Testis (tissue), 2 donors: ENCODE measurements at regions not wholly inside any gene's neighbourhood (a gene's known extent, or its start where the extent isn't known, plus 50 kb on each side); places are given as distances from the start of the nearest gene placed in this dataset.

Experiments
- DNase-seq: peaks from one replicate; pipeline ENCODE4 v3.0.0-alpha.2; 2019
- H3K27ac ChIP-seq, 2 donors: fragments of 200-600 bp; sonication (generic); one replicate each; pipeline ENCODE4 v1.5.1; 2019
- H3K27me3 ChIP-seq: fragments of 200-600 bp; sonication (generic); one replicate; pipeline ENCODE4 v1.5.1; 2019
- H3K36me3 ChIP-seq: fragments of 200-600 bp; sonication (generic); one replicate; pipeline ENCODE4 v1.5.1; 2017; ENCODE audit warnings: low read depth; ENCODE audit errors: missing control alignments
- H3K4me1 ChIP-seq: fragments of 200-600 bp; sonication (generic); one replicate; pipeline ENCODE4 v1.5.1; 2019
- H3K4me3 ChIP-seq, 2 donors: fragments of 200-600 bp; sonication (generic); one replicate each; pipeline ENCODE4 v1.5.1; 2017 to 2019
- H3K9me3 ChIP-seq: fragments of 200-600 bp; sonication (generic); one replicate; pipeline ENCODE4 v1.5.1; 2017
- POLR2A ChIP-seq: fragments of 450-650 bp; IDR thresholded peaks from one replicate; pipeline ENCODE4 v1.6.1; 2017; ENCODE audit warnings: antibody characterized with exemption, mild to moderate bottlenecking, moderate library complexity
- WGBS, 2 donors: methylation state at CpG; one replicate each; pipeline ENCODE4 v1.1.5; 2018; 5-methylcytosine and 5-hydroxymethylcytosine counted together
- intact Hi-C: fragments of 100-400 bp; cut with DNase I; formaldehyde crosslinking; loops from one replicate; pipeline ENCODE4 v1.15.1; 2023; ENCODE audit warnings: low total_unique reads
- TF ChIP-seq, protein P1 (sequence below), 3 experiments: fragments of 450-650 bp in 2 of 3; fragments of 200-600 bp in 1 of 3; sonication (generic) in 1 of 3; IDR thresholded peaks; one replicate each; pipeline ENCODE4 v1.5.1; 2016 to 2019; ENCODE audit warnings: antibody characterized with exemption in 3 of 3, mild to moderate bottlenecking in 2 of 3, moderate library complexity in 1 of 3

DNA sequence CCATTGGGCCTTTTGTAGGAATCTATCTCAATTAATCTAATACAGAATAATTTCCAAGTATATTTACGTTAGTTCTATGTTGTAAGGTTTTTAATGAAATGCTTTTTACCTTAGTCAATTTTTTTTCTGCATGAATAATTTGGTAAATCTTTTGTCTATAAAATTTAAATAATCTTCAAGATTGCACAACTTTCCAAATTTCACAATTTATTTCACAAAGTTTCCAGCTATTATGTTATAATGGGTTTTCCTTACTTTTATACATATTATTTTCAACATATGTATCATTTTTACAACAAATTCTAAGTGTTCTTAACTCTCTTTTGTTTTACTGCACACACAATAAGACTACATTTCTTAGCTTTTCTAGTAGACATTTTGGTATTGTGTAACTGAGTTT, 470.7 kb downstream of the ETV1 start:
- no peaks in the 10 kb centered on the region for H3K27me3 ChIP-seq
- intact Hi-C loops: no loop called here
- no peak for DNase-seq
- no peaks in the 10 kb centered on the region for H3K4me1 ChIP-seq
- H3K27ac ChIP-seq: no peak overlapping the region
- H3K36me3 ChIP-seq: no peaks in the 10 kb centered on the region
- H3K9me3 ChIP-seq: no peaks in the 10 kb centered on the region
- no peak for TF ChIP-seq POLR2A
- TF ChIP-seq, protein P1, sequence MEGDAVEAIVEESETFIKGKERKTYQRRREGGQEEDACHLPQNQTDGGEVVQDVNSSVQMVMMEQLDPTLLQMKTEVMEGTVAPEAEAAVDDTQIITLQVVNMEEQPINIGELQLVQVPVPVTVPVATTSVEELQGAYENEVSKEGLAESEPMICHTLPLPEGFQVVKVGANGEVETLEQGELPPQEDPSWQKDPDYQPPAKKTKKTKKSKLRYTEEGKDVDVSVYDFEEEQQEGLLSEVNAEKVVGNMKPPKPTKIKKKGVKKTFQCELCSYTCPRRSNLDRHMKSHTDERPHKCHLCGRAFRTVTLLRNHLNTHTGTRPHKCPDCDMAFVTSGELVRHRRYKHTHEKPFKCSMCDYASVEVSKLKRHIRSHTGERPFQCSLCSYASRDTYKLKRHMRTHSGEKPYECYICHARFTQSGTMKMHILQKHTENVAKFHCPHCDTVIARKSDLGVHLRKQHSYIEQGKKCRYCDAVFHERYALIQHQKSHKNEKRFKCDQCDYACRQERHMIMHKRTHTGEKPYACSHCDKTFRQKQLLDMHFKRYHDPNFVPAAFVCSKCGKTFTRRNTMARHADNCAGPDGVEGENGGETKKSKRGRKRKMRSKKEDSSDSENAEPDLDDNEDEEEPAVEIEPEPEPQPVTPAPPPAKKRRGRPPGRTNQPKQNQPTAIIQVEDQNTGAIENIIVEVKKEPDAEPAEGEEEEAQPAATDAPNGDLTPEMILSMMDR (IDR thresholded peaks at IDR 0.05): no peak
- H3K4me3 ChIP-seq: no peak overlapping the region
- 82 to 90% methylated on average over 1 of the region's 1 CpG for WGBS, 2 donors

DNA sequence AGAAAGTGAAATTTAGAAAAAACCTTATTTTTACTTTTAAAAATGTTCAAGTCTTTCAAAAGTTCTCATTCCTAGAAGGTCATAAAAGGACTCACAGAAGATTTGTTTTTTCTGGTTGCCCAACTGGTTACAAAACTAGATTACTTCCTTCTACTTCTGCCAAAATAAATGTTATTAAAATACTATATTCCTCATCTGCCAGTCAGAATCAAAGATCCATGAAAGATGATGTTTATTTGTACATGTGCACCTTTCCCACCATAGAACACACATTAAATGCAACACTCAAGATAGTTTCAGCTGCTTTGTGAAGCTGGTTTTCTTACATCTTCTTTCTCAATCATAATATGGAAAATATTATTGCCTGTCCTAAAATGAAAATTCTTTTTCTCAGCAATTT, 465.4 kb downstream of the ETV1 start:
- no peak overlapping the region for H3K4me3 ChIP-seq
- TF ChIP-seq, protein P1 (IDR thresholded peaks at IDR 0.05): no peak
- no peak for TF ChIP-seq POLR2A
- no peak for DNase-seq
- H3K4me1 ChIP-seq: no peaks in the 10 kb centered on the region
- no peaks in the 10 kb centered on the region for H3K27me3 ChIP-seq
- H3K36me3 ChIP-seq: no peaks in the 10 kb centered on the region
- no peak overlapping the region for H3K27ac ChIP-seq
- intact Hi-C loops: no loop called here
- H3K9me3 ChIP-seq: no peaks in the 10 kb centered on the region

DNA sequence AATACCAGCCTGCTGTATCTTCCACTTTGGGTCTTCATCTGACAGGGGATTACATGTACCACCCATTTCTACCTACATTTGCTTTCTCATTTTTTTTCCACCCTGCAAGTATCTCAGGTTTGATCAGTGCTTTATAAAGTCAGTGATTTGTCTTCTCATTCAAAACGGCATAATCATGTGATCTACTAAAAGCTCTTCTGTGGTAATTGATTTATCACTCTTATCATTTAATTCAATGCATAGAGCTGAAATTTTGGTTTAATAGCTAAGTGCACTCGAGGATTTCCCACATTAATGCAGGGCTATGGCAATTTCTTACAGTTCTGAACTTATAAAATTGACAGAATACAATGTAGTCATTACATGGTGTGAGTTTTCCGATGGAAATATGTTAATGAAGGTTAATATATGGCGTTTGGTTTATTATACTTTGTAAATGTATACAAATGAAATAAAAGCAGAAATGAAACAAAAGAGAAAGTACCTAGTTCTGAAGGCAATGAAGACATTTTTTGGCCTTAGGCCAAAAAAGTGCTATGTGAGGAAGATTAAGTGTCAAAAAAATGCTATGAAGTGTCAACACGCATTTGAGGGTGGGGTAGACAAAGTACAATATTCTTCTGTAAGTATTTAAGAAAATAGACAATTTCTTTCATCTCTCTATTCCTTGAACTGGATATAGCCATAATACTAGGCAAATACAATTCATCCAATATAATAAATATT, 457.3 kb downstream of the ETV1 start:
- no peak overlapping the region for H3K4me3 ChIP-seq
- no peaks in the 10 kb centered on the region for H3K36me3 ChIP-seq
- no peaks in the 10 kb centered on the region for H3K9me3 ChIP-seq
- H3K27me3 ChIP-seq: no peaks in the 10 kb centered on the region
- no peaks in the 10 kb centered on the region for H3K4me1 ChIP-seq
- no peak for DNase-seq
- TF ChIP-seq POLR2A: no peak
- TF ChIP-seq, protein P1 (IDR thresholded peaks at IDR 0.05): no peak
- whole genome bisulfite sequencing, 2 donors: 69 to 70% methylated on average over 5 of the region's 5 CpGs
- H3K27ac ChIP-seq: no peak overlapping the region
- intact Hi-C loops: no loop called here

DNA sequence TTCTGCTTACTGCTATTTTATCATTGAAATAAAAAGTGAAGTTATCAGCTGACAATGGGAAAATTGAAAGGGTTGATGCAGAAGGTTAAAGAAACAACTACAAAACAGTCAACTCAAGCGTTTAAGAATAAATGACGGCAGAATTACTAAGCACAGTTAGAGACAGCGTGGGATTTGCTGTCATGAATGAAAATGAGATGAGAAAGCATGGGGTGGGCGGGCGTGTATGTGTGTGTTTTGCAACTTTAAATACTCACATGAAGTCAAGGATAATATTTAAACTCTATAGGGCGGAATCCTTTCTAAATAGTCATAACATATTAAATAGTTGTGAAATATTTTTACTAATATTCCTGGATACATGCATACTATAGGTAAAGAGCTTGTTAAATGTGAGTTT, 450.8 kb downstream of the ETV1 start:
- no peaks in the 10 kb centered on the region for H3K4me1 ChIP-seq
- H3K36me3 ChIP-seq: no peaks in the 10 kb centered on the region
- DNase-seq: no peak
- 76 to 82% methylated on average over 6 of the region's 6 CpGs for WGBS, 2 donors
- H3K27me3 ChIP-seq: no peaks in the 10 kb centered on the region
- TF ChIP-seq, protein P1 (IDR thresholded peaks at IDR 0.05): no peak
- no peak for TF ChIP-seq POLR2A
- no peak overlapping the region for H3K27ac ChIP-seq
- H3K9me3 ChIP-seq: no peaks in the 10 kb centered on the region
- no peak overlapping the region for H3K4me3 ChIP-seq
- intact Hi-C loops: no loop called here

DNA sequence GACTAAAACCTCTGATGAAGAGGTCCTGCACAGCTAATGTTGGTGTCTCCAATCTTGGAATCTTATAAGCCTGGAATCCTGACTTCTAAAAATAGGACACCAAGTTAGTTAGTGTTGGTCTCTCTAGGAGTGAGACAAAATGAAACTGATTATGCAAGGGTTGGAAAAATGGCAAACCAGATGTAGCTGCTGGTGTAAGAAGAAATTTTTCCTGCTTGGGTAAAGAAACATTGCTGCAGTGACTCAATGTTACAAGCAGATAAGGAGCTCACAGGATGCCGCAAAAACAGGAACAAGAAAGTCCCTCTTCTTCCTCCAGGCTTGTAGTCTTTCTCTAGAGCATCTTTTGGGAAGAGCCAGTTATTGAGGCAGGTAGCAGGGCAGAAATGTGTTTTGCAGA, 449.0 kb downstream of the ETV1 start:
- DNase-seq: no peak
- 65 to 70% methylated on average over 1 of the region's 1 CpG for WGBS, 2 donors
- H3K27ac ChIP-seq: no peak overlapping the region
- no peaks in the 10 kb centered on the region for H3K9me3 ChIP-seq
- no peaks in the 10 kb centered on the region for H3K4me1 ChIP-seq
- H3K36me3 ChIP-seq: no peaks in the 10 kb centered on the region
- TF ChIP-seq, protein P1 (IDR thresholded peaks at IDR 0.05): no peak
- no peak for TF ChIP-seq POLR2A
- no peak overlapping the region for H3K4me3 ChIP-seq
- intact Hi-C loops: no loop called here
- no peaks in the 10 kb centered on the region for H3K27me3 ChIP-seq
